DND-41 (cell line): ENCODE measurements at regions not wholly inside any gene's neighbourhood (a gene's known extent, or its start where the extent isn't known, plus 50 kb on each side); places are given as distances from the start of the nearest gene placed in this dataset.

Experiments
- EZH2 ChIP-seq: IDR thresholded peaks from 3 replicates; pipeline ENCODE4 v1.6.1; 2012; ENCODE audit warnings: borderline replicate concordance, low read depth, mild to moderate bottlenecking, moderate library complexity, low read length, inconsistent platforms; ENCODE audit not compliant: severe bottlenecking
- TF ChIP-seq, protein P1 (sequence below): IDR thresholded peaks from 2 replicates; pipeline ENCODE4 v1.5.1; 2012; ENCODE audit warnings: borderline replicate concordance, low read length, moderate library complexity, mild to moderate bottlenecking; ENCODE audit not compliant: poor library complexity, severe bottlenecking; ENCODE audit errors: extremely low read depth

- TF ChIP-seq, protein P1, sequence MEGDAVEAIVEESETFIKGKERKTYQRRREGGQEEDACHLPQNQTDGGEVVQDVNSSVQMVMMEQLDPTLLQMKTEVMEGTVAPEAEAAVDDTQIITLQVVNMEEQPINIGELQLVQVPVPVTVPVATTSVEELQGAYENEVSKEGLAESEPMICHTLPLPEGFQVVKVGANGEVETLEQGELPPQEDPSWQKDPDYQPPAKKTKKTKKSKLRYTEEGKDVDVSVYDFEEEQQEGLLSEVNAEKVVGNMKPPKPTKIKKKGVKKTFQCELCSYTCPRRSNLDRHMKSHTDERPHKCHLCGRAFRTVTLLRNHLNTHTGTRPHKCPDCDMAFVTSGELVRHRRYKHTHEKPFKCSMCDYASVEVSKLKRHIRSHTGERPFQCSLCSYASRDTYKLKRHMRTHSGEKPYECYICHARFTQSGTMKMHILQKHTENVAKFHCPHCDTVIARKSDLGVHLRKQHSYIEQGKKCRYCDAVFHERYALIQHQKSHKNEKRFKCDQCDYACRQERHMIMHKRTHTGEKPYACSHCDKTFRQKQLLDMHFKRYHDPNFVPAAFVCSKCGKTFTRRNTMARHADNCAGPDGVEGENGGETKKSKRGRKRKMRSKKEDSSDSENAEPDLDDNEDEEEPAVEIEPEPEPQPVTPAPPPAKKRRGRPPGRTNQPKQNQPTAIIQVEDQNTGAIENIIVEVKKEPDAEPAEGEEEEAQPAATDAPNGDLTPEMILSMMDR = no peak
- TF ChIP-seq EZH2 = no peak
Measured at GRCh38 chr2:147609301-147609700, 235.5 kb upstream of the ACVR2A start.
